NT2/D1 (cell line): ENCODE measurements at regions not wholly inside any gene's neighbourhood (a gene's known extent, or its start where the extent isn't known, plus 50 kb on each side); places are given as distances from the start of the nearest gene placed in this dataset.

Source experiments
- SUZ12 ChIP-seq: IDR thresholded peaks from 2 replicates; pipeline ENCODE4 v1.6.1; 2011; ENCODE audit not compliant: insufficient read length, insufficient read depth; ENCODE audit errors: extremely low read depth
- YY1 ChIP-seq: IDR thresholded peaks from 2 replicates; pipeline ENCODE4 v1.6.1; 2011; ENCODE audit not compliant: insufficient read length, insufficient read depth

- TF ChIP-seq YY1 (no peak), SUZ12 (no peak)
Measured at GRCh38 chr12:126061777-126062176, 996.5 kb downstream of the AACS start.
